PC-3 (cell line): ENCODE measurements at regions not wholly inside any gene's neighbourhood (a gene's known extent, or its start where the extent isn't known, plus 50 kb on each side); places are given as distances from the start of the nearest gene placed in this dataset.

Source experiments
- ATAC-seq: fragments of 200-7000 bp; cut with Tn5 transposase; 2 replicates; pipeline ENCODE4 v1.9.1; 2020; ENCODE audit warnings: mild to moderate bottlenecking, moderate library complexity
- BruUV-seq: library from RNA; stranded (reverse); fragments of 400-500 nt; replicated peaks from 2 replicates; lab custom pipeline; 2021; lab: Mats Ljungman, UMichigan
- CTCF ChIA-PET: fragments of 300-600 bp; sonication (Branson Sonifier 250); formaldehyde crosslinking; loops from one replicate; lab custom pipeline; 2022; ENCODE audit warnings: antibody characterized with exemption; lab: Charles Lee
- POLR2A ChIA-PET: fragments of 300-600 bp; sonication (Branson Sonifier 250); formaldehyde crosslinking; loops from one replicate; lab custom pipeline; 2022; ENCODE audit warnings: antibody characterized with exemption; ENCODE audit not compliant: unreplicated experiment; lab: Charles Lee
- DNase-seq: peaks from one replicate; pipeline ENCODE4 v3.0.0-alpha.2; 2015
- H2AFZ ChIP-seq: fragments of 300-600 bp; sonication (generic); 2 replicates; pipeline ENCODE4 v1.6.0; 2016; ENCODE audit warnings: antibody characterized with exemption, low read length
- H3F3A ChIP-seq: fragments of 300-600 bp; sonication (generic); one replicate; pipeline ENCODE4 v1.6.0; 2017; ENCODE audit warnings: antibody characterized with exemption, low read length, control low read depth, mild to moderate bottlenecking; ENCODE audit not compliant: unreplicated experiment
- H3K27ac ChIP-seq: fragments of 300-600 bp; sonication (generic); 2 replicates; pipeline ENCODE4 v1.5.1; 2016; ENCODE audit warnings: mild to moderate bottlenecking, low read length
- H3K27me3 ChIP-seq: fragments of 300-600 bp; sonication (generic); 2 replicates; pipeline ENCODE4 v1.6.1; 2016; ENCODE audit warnings: low read length, mixed read lengths
- H3K36me3 ChIP-seq: fragments of 300-600 bp; sonication (generic); 2 replicates; pipeline ENCODE4 v1.6.1; 2016; ENCODE audit warnings: low read depth, mixed run types, low read length, mixed read lengths
- H3K4me1 ChIP-seq: fragments of 300-600 bp; sonication (generic); 2 replicates; pipeline ENCODE4 v1.5.1; 2016; ENCODE audit warnings: low read length; ENCODE audit not compliant: insufficient read depth
- H3K4me2 ChIP-seq: fragments of 300-600 bp; sonication (generic); 2 replicates; pipeline ENCODE4 v1.6.0; 2016; ENCODE audit warnings: low read length
- H3K4me3 ChIP-seq: fragments of 300-600 bp; sonication (generic); 2 replicates; pipeline ENCODE4 v1.5.1; 2016; ENCODE audit warnings: mild to moderate bottlenecking, low read length, mixed read lengths
- H3K79me2 ChIP-seq: fragments of 300-600 bp; sonication (generic); 2 replicates; pipeline ENCODE4 v1.6.1; 2017; ENCODE audit warnings: low read length, mixed read lengths
- H3K9ac ChIP-seq: fragments of 300-600 bp; sonication (generic); 2 replicates; pipeline ENCODE4 v1.6.0; 2016; ENCODE audit warnings: mild to moderate bottlenecking, low read length
- H3K9me2 ChIP-seq: fragments of 300-600 bp; sonication (generic); replicated peaks from 2 replicates; pipeline ENCODE4 v1.6.1; 2016; ENCODE audit warnings: mixed run types, low read length, mixed read lengths
- H3K9me3 ChIP-seq: fragments of 300-600 bp; sonication (generic); 2 replicates; pipeline ENCODE4 v1.6.1; 2016; ENCODE audit warnings: low read length, mixed read lengths
- H4K20me1 ChIP-seq: fragments of 300-600 bp; sonication (generic); 2 replicates; pipeline ENCODE4 v1.6.1; 2016; ENCODE audit warnings: low read length, mixed read lengths
- CTCF ChIP-seq: fragments of 300-600 bp; sonication (generic); conservative IDR thresholded peaks from 2 replicates; pipeline ENCODE4 v1.5.1; 2017; ENCODE audit warnings: antibody characterized with exemption, low read depth, mild to moderate bottlenecking, low read length
- EZH2 ChIP-seq: fragments of 300-600 bp; sonication (generic); IDR thresholded peaks from one replicate; pipeline ENCODE4 v1.6.1; 2017; ENCODE audit warnings: antibody characterized with exemption, mild to moderate bottlenecking, low read length; ENCODE audit not compliant: unreplicated experiment
- EZH2phosphoT487 ChIP-seq: fragments of 300-600 bp; sonication (generic); IDR thresholded peaks from 2 replicates; pipeline ENCODE4 v1.6.1; 2018; ENCODE audit warnings: mild to moderate bottlenecking, antibody characterized with exemption, low read length, borderline replicate concordance
- intact Hi-C: fragments of 100-400 bp; cut with micrococcal nuclease; formaldehyde crosslinking; loops from 2 replicates; pipeline ENCODE4 v1.9.0; 2023

- H2AFZ ChIP-seq: no peak overlapping the region
- H3K9me3 ChIP-seq: 0 out of 2 replicates have a peak, but pooled peaks cover 3% of the 10 kb centered on the region
- no peaks in the 10 kb centered on the region for H3F3A ChIP-seq
- no peak overlapping the region for H3K4me3 ChIP-seq
- H3K9ac ChIP-seq: no peak overlapping the region
- ChIA-PET CTCF (no interaction called here), POLR2A (no interaction called here)
- 0 out of 2 replicates have a peak, but pooled peaks cover 6% of the 10 kb centered on the region for H3K27me3 ChIP-seq
- H4K20me1 ChIP-seq: no peaks in the 10 kb centered on the region
- DNase-seq: no peak
- H3K4me2 ChIP-seq: no peak overlapping the region
- H3K4me1 ChIP-seq: no peaks in the 10 kb centered on the region
- intact Hi-C loops: no loop called here
- H3K9me2 ChIP-seq: no peaks in the 10 kb centered on the region
- H3K36me3 ChIP-seq: no peaks in the 10 kb centered on the region
- H3K27ac ChIP-seq: no peak overlapping the region
- no peaks in the 10 kb centered on the region for H3K79me2 ChIP-seq
- BruUV-seq: no TSS peak
- TF ChIP-seq EZH2phosphoT487 (no peak), EZH2 (no peak), CTCF (no peak)
- no peak for ATAC-seq
Measured at GRCh38 chr2:239704737-239705136, 303.9 kb upstream of the HDAC4 start.

- CTCF ChIA-PET: no interaction called here
- TF ChIP-seq EZH2 (no peak), CTCF (no peak), EZH2phosphoT487 (no peak)
- POLR2A ChIA-PET: no interaction called here
- intact Hi-C loops: no loop called here
- H3K9me3 ChIP-seq: no peaks in the 10 kb centered on the region
- BruUV-seq: no TSS peak
- no peaks in the 10 kb centered on the region for H3K36me3 ChIP-seq
- no peaks in the 10 kb centered on the region for H3K79me2 ChIP-seq
- H3K4me1 ChIP-seq: no peaks in the 10 kb centered on the region
- no peak overlapping the region for H3K9ac ChIP-seq
- no peak overlapping the region for H3K4me3 ChIP-seq
- no peak overlapping the region for H2AFZ ChIP-seq
- no peak for ATAC-seq
- no peaks in the 10 kb centered on the region for H4K20me1 ChIP-seq
- DNase-seq: no peak
- no peaks in the 10 kb centered on the region for H3F3A ChIP-seq
- H3K27ac ChIP-seq: no peak overlapping the region
- no peak overlapping the region for H3K4me2 ChIP-seq
- H3K27me3 ChIP-seq: 0 out of 2 replicates have a peak, but pooled peaks cover 6% of the 10 kb centered on the region
- no peaks in the 10 kb centered on the region for H3K9me2 ChIP-seq
Measured at GRCh38 chr2:239703834-239704233, 303.0 kb upstream of the HDAC4 start.

GRCh38 chr2:239700686-239701345 is 300.0 kb upstream of the HDAC4 start:
- POLR2A ChIA-PET: no interaction called here
- BruUV-seq: no TSS peak
- Histone ChIP-seq H3K4me3 (no peak overlapping the region), H3K4me2 (no peak overlapping the region), H3K79me2 (no peaks in the 10 kb centered on the region), H2AFZ (no peak overlapping the region), H3K27me3 (peaks cover 18% of the 10 kb centered on the region), H3K36me3 (no peaks in the 10 kb centered on the region), H3K9me2 (no peaks in the 10 kb centered on the region), H3K4me1 (no peaks in the 10 kb centered on the region), H3K9me3 (no peaks in the 10 kb centered on the region), H4K20me1 (no peaks in the 10 kb centered on the region), H3K9ac (no peak overlapping the region), H3K27ac (no peak overlapping the region), H3F3A (no peaks in the 10 kb centered on the region)
- ATAC-seq (no peak), DNase-seq (no peak)
- intact Hi-C loops: no loop called here
- TF ChIP-seq EZH2phosphoT487 (no peak), CTCF (no peak), EZH2 (no peak)
- CTCF ChIA-PET: no interaction called here
